Small intestine (tissue), 7 donors: ENCODE measurements at regions not wholly inside any gene's neighbourhood (a gene's known extent, or its start where the extent isn't known, plus 50 kb on each side); places are given as distances from the start of the nearest gene placed in this dataset.

ENCODE experiments used
- DNase-seq, 2 donors: peaks; one replicate each; pipeline versions ENCODE4 v3.0.0 to v3.0.0-alpha.2; 2013
- FAIRE-seq: peaks from 2 replicates; lab custom pipeline; 2012; peaks lifted over from hg19 to GRCh38; lab: Jason Lieb, UNC
- H3K27ac ChIP-seq, 3 donors: one replicate each; pipeline ENCODE4 v1.5.1; 2013; ENCODE audit warnings: low read length in 2 of 3, mild to moderate bottlenecking in 2 of 3, control low read depth in 1 of 3, inconsistent platforms in 1 of 3, low read depth in 1 of 3, moderate library complexity in 1 of 3
- H3K27me3 ChIP-seq, 3 donors: one replicate each; pipeline ENCODE4 v1.6.1; 2013; ENCODE audit warnings: low read length in 3 of 3, inconsistent platforms in 1 of 3; ENCODE audit not compliant: control insufficient read depth in 3 of 3, insufficient read depth in 3 of 3
- H3K36me3 ChIP-seq, 3 donors: one replicate each; pipeline ENCODE4 v1.6.1; 2013; ENCODE audit warnings: low read length in 3 of 3, inconsistent platforms in 1 of 3, low read depth in 1 of 3, mild to moderate bottlenecking in 1 of 3, moderate library complexity in 1 of 3; ENCODE audit not compliant: control insufficient read depth in 3 of 3, insufficient read depth in 2 of 3
- H3K4me1 ChIP-seq, 3 donors: one replicate each; pipeline ENCODE4 v1.6.1; 2013; ENCODE audit warnings: low read length in 2 of 3, inconsistent platforms in 1 of 3, low read depth in 1 of 3, mild to moderate bottlenecking in 1 of 3, moderate library complexity in 1 of 3; ENCODE audit not compliant: control insufficient read depth in 3 of 3, insufficient read depth in 2 of 3
- H3K4me3 ChIP-seq, 3 donors: one replicate each; pipeline ENCODE4 v1.5.1; 2013; ENCODE audit warnings: low read length in 3 of 3, control low read depth in 1 of 3, inconsistent platforms in 1 of 3, low read depth in 1 of 3, mild to moderate bottlenecking in 1 of 3, moderate library complexity in 1 of 3
- H3K9me3 ChIP-seq, 2 donors: one replicate each; pipeline ENCODE4 v1.6.1; 2013; ENCODE audit warnings: low read depth in 1 of 2, low read length in 1 of 2; ENCODE audit not compliant: control insufficient read depth in 2 of 2, insufficient read depth in 1 of 2
- WGBS, 3 donors: extraction: QIAGEN DNeasy Blood & Tissue Kit; methylation state at CpG; one replicate each; pipeline ENCODE4 v1.1.7; 2013; 5-methylcytosine and 5-hydroxymethylcytosine counted together
- donor health status: healthy with polysubstance abuse.
- donor health status: control.
- donor health status: control.
- donor health status: Bipolar disorder and iron deficiency.
- donor health status: healthy.

- Histone ChIP-seq H3K27ac (no peak overlapping the region), H3K36me3 (no peaks in the 10 kb centered on the region), H3K4me3 (no peak overlapping the region), H3K27me3 (no peaks in the 10 kb centered on the region), H3K4me1 (no peaks in the 10 kb centered on the region), H3K9me3 (no peaks in the 10 kb centered on the region)
- FAIRE-seq, result no peak
- WGBS, 3 donors, result 54 to 69% (median 64%) methylated on average over 3 of the region's 3 CpGs
- DNase-seq, result no peak
Observed at GRCh38 chr2:212692466-212692865, 153.9 kb upstream of the ERBB4 start.

GRCh38 chr2:212686285-212686895 is 147.8 kb upstream of the ERBB4 start:
- no peak for FAIRE-seq
- Histone ChIP-seq H3K4me3 (no peak overlapping the region), H3K36me3 (no peaks in the 10 kb centered on the region)

GRCh38 chr2:212683346-212684097 is 144.9 kb upstream of the ERBB4 start:
- Histone ChIP-seq H3K9me3 (no peaks in the 10 kb centered on the region), H3K36me3 (no peaks in the 10 kb centered on the region), H3K27ac (no peak overlapping the region), H3K4me3 (no peak overlapping the region), H3K27me3 (no peaks in the 10 kb centered on the region), H3K4me1 (no peaks in the 10 kb centered on the region)
- 59 to 66% (median 63%) methylated on average over 6 of the region's 6 CpGs for WGBS, 3 donors
- DNase-seq (no peak), FAIRE-seq (no peak)

More at GRCh38 chr2:212686285-212686895, 147.8 kb upstream of the ERBB4 start:
- DNase-seq, result peak; percentile 32 to 56
- H3K4me1 ChIP-seq, result no peaks in the 10 kb centered on the region
- no peaks in the 10 kb centered on the region for H3K27me3 ChIP-seq
- H3K9me3 ChIP-seq, result no peaks in the 10 kb centered on the region
- no peak overlapping the region for H3K27ac ChIP-seq
- 22 to 27% (median 25%) methylated on average over 10 of the region's 10 CpGs for WGBS, 3 donors

GRCh38 chr2:212682937-212683336 is 144.3 kb upstream of the ERBB4 start:
- Histone ChIP-seq H3K9me3 (no peaks in the 10 kb centered on the region), H3K27me3 (no peaks in the 10 kb centered on the region), H3K36me3 (no peaks in the 10 kb centered on the region), H3K27ac (no peak overlapping the region), H3K4me1 (no peaks in the 10 kb centered on the region), H3K4me3 (no peak overlapping the region)
- DNase-seq (no peak), FAIRE-seq (no peak)
- whole genome bisulfite sequencing, 3 donors, result 58 to 72% (median 66%) methylated on average over 3 of the region's 3 CpGs

- Histone ChIP-seq H3K4me3 (no peak overlapping the region), H3K36me3 (no peaks in the 10 kb centered on the region), H3K4me1 (no peaks in the 10 kb centered on the region), H3K9me3 (no peaks in the 10 kb centered on the region), H3K27me3 (no peaks in the 10 kb centered on the region), H3K27ac (no peak overlapping the region)
- WGBS, 3 donors, result 25 to 52% (median 30%) methylated on average over 1 of the region's 1 CpG
- DNase-seq (no peak), FAIRE-seq (no peak)
Observed at GRCh38 chr2:212677466-212677865, 138.9 kb upstream of the ERBB4 start.

- DNase-seq (no peak), FAIRE-seq (no peak)
- H3K4me3 ChIP-seq, result no peak overlapping the region
- no peak overlapping the region for H3K27ac ChIP-seq
- H3K36me3 ChIP-seq, result no peaks in the 10 kb centered on the region
- no peaks in the 10 kb centered on the region for H3K4me1 ChIP-seq
- H3K9me3 ChIP-seq, result no peaks in the 10 kb centered on the region
- WGBS, 3 donors, result 78 to 89% (median 89%) methylated on average over 2 of the region's 2 CpGs
- no peaks in the 10 kb centered on the region for H3K27me3 ChIP-seq
Observed at GRCh38 chr2:212672186-212672585, 133.6 kb upstream of the ERBB4 start.

- Histone ChIP-seq H3K9me3 (no peaks in the 10 kb centered on the region), H3K27me3 (no peaks in the 10 kb centered on the region), H3K27ac (no peak overlapping the region), H3K36me3 (no peaks in the 10 kb centered on the region), H3K4me1 (no peaks in the 10 kb centered on the region), H3K4me3 (no peak overlapping the region)
- DNase-seq (no peak), FAIRE-seq (no peak)
- 32 to 58% (median 41%) methylated on average over 2 of the region's 2 CpGs for WGBS, 3 donors
Observed at GRCh38 chr2:212669761-212670160, 131.2 kb upstream of the ERBB4 start.

GRCh38 chr2:212667751-212668316 is 129.2 kb upstream of the ERBB4 start:
- H3K27ac ChIP-seq, result no peak overlapping the region
- DNase-seq (no peak), FAIRE-seq (no peak)
- no peak overlapping the region for H3K4me3 ChIP-seq
- H3K4me1 ChIP-seq, result no peaks in the 10 kb centered on the region
- no peaks in the 10 kb centered on the region for H3K27me3 ChIP-seq
- H3K36me3 ChIP-seq, result no peaks in the 10 kb centered on the region
- H3K9me3 ChIP-seq, result no peaks in the 10 kb centered on the region
